KMS-11 (cell line): ENCODE measurements at regions not wholly inside any gene's neighbourhood (a gene's known extent, or its start where the extent isn't known, plus 50 kb on each side); places are given as distances from the start of the nearest gene placed in this dataset.

Source experiments
- H2AFZ ChIP-seq: fragments of 200-600 bp; sonication (generic); 2 replicates; pipeline ENCODE4 v1.6.1; 2016; ENCODE audit warnings: antibody characterized with exemption, mixed run types, low read depth
- H3K27ac ChIP-seq: fragments of 200-600 bp; sonication (generic); 2 replicates; pipeline ENCODE4 v1.6.1; 2016; ENCODE audit warnings: mild to moderate bottlenecking, mixed run types
- H3K27me3 ChIP-seq: fragments of 200-600 bp; sonication (generic); 2 replicates; pipeline ENCODE4 v1.6.1; 2017; ENCODE audit warnings: mild to moderate bottlenecking, low read depth, mixed run types, moderate library complexity; ENCODE audit not compliant: insufficient read depth
- H3K36me3 ChIP-seq: fragments of 200-600 bp; sonication (generic); 2 replicates; pipeline ENCODE4 v1.6.1; 2017; ENCODE audit warnings: mild to moderate bottlenecking, mixed run types; ENCODE audit not compliant: insufficient read depth
- H3K4me1 ChIP-seq: fragments of 200-600 bp; sonication (generic); 2 replicates; pipeline ENCODE4 v1.6.1; 2016; ENCODE audit warnings: mild to moderate bottlenecking, low read depth, mixed run types; ENCODE audit not compliant: poor library complexity, severe bottlenecking
- H3K4me2 ChIP-seq: fragments of 200-600 bp; sonication (generic); 2 replicates; pipeline ENCODE4 v1.7.0; 2016; ENCODE audit warnings: mild to moderate bottlenecking, mixed run types
- H3K4me3 ChIP-seq: fragments of 200-600 bp; sonication (generic); IDR thresholded peaks from 2 replicates; pipeline ENCODE4 v1.6.1; 2017; ENCODE audit warnings: low read depth, low read length, mixed read lengths; ENCODE audit not compliant: insufficient read depth
- H3K79me2 ChIP-seq: fragments of 200-600 bp; sonication (generic); 2 replicates; pipeline ENCODE4 v1.6.1; 2016; ENCODE audit warnings: low read depth, mixed run types; ENCODE audit not compliant: insufficient read depth
- H3K9ac ChIP-seq: fragments of 200-600 bp; sonication (generic); 2 replicates; pipeline ENCODE4 v1.6.1; 2016; ENCODE audit warnings: mild to moderate bottlenecking, mixed run types
- H4K20me1 ChIP-seq: fragments of 200-600 bp; sonication (generic); 2 replicates; pipeline ENCODE4 v1.6.1; 2016; ENCODE audit warnings: mild to moderate bottlenecking, mixed run types; ENCODE audit not compliant: insufficient read depth
- TF ChIP-seq, protein P1 (sequence below): fragments of 200-600 bp; sonication (generic); conservative IDR thresholded peaks from 2 replicates; pipeline ENCODE4 v1.6.1; 2017; ENCODE audit warnings: low read depth, mild to moderate bottlenecking, antibody characterized with exemption, low read length, moderate library complexity, mixed read lengths

DNA sequence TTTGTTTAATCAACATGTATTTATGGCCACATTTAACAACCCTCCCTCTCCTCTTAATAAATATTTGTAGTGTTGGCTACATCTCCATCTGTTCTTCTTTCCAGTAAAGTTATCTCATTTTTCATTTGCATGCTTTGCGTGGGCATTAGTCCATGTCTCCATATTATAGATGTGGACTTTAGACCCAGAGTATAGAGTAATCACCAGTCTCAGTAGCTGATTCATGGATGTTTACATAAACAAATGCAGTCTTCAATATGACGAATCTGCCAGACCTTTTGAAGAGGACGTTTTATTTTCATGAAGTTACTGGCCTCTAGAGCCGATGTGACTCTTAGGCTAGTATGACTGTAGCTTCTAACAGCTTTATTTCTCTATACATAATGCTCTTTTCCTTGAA lies 1546.2 kb downstream of the OLFM4 start:
- H3K4me1 ChIP-seq, result no peaks in the 10 kb centered on the region
- no peak overlapping the region for H2AFZ ChIP-seq
- no peak overlapping the region for H3K4me2 ChIP-seq
- H3K36me3 ChIP-seq, result no peaks in the 10 kb centered on the region
- H3K27ac ChIP-seq, result no peak overlapping the region
- TF ChIP-seq, protein P1, sequence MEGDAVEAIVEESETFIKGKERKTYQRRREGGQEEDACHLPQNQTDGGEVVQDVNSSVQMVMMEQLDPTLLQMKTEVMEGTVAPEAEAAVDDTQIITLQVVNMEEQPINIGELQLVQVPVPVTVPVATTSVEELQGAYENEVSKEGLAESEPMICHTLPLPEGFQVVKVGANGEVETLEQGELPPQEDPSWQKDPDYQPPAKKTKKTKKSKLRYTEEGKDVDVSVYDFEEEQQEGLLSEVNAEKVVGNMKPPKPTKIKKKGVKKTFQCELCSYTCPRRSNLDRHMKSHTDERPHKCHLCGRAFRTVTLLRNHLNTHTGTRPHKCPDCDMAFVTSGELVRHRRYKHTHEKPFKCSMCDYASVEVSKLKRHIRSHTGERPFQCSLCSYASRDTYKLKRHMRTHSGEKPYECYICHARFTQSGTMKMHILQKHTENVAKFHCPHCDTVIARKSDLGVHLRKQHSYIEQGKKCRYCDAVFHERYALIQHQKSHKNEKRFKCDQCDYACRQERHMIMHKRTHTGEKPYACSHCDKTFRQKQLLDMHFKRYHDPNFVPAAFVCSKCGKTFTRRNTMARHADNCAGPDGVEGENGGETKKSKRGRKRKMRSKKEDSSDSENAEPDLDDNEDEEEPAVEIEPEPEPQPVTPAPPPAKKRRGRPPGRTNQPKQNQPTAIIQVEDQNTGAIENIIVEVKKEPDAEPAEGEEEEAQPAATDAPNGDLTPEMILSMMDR, result no peak
- no peaks in the 10 kb centered on the region for H3K79me2 ChIP-seq
- H4K20me1 ChIP-seq, result no peaks in the 10 kb centered on the region
- no peak overlapping the region for H3K4me3 ChIP-seq
- H3K9ac ChIP-seq, result no peak overlapping the region
- H3K27me3 ChIP-seq, result no peaks in the 10 kb centered on the region

DNA sequence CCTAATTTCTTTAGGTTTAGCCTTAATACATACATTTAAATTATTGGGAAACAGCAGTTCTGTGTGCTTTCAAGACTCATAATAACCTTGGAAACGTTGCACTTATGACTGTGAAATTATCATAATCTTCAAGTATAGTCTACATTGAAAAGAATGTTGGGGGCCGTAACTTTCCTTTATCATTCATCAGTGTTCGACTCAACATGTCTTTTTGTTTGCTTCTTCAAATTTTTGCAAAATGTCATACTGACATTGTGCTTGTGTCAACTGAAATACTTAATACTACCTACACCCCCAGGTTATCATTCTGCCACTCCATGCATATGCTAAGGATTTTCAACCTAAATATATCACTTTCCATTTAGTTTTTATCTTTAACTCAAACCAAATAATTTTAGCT lies 1562.9 kb downstream of the OLFM4 start:
- Histone ChIP-seq H2AFZ (no peak overlapping the region), H3K79me2 (no peaks in the 10 kb centered on the region), H3K4me2 (no peak overlapping the region), H3K4me3 (no peak overlapping the region), H3K27ac (no peak overlapping the region), H3K36me3 (no peaks in the 10 kb centered on the region), H3K27me3 (no peaks in the 10 kb centered on the region), H3K4me1 (no peaks in the 10 kb centered on the region), H4K20me1 (no peaks in the 10 kb centered on the region), H3K9ac (no peak overlapping the region)
- TF ChIP-seq, protein P1, result no peak

DNA sequence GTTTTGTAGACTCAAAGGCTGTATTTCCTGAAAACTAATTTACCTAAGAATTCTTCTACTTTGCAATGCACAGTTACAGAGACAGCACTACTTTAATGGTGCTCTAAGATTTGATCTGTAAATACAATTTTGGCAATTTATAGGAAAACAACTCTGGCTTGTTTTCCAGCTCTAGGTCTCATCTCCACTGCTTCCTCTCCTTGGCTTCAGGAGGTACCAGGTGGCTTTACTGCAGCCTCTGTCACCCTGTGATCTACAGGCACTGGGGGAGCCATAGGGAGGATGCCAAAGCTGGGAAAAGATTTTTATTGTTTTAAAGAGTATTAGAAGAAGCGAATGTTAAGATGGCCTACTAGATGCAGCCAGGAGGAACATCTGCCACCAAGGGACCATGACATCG lies 1563.6 kb downstream of the OLFM4 start:
- H3K27ac ChIP-seq, result no peak overlapping the region
- H3K27me3 ChIP-seq, result no peaks in the 10 kb centered on the region
- H3K4me2 ChIP-seq, result no peak overlapping the region
- no peak overlapping the region for H2AFZ ChIP-seq
- no peak overlapping the region for H3K9ac ChIP-seq
- no peaks in the 10 kb centered on the region for H3K36me3 ChIP-seq
- no peaks in the 10 kb centered on the region for H4K20me1 ChIP-seq
- no peaks in the 10 kb centered on the region for H3K79me2 ChIP-seq
- no peaks in the 10 kb centered on the region for H3K4me1 ChIP-seq
- no peak overlapping the region for H3K4me3 ChIP-seq
- TF ChIP-seq, protein P1, result no peak

DNA sequence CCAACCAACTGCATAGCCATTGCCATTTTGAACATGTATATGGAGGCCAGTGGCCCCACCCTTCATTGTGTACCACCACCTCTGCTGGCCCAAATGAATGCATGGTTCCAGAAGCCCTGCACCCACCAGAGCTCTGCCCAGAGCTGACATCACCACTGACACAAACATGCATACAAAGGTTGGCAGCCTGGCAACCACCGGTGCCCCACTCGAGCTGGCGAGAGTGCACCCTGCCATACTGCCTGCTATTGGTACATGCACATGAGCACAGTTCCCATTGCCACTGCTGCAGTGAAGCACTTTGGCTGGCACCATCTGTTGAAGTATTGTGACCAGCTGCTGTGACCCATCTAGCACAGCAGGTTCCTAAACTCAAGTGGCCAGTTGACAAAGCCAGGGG lies 1564.9 kb downstream of the OLFM4 start:
- Histone ChIP-seq H4K20me1 (no peaks in the 10 kb centered on the region), H2AFZ (no peak overlapping the region), H3K36me3 (no peaks in the 10 kb centered on the region), H3K4me3 (no peak overlapping the region), H3K4me2 (no peak overlapping the region), H3K27me3 (no peaks in the 10 kb centered on the region), H3K9ac (no peak overlapping the region), H3K79me2 (no peaks in the 10 kb centered on the region), H3K27ac (no peak overlapping the region), H3K4me1 (no peaks in the 10 kb centered on the region)
- TF ChIP-seq, protein P1, result no peak

DNA sequence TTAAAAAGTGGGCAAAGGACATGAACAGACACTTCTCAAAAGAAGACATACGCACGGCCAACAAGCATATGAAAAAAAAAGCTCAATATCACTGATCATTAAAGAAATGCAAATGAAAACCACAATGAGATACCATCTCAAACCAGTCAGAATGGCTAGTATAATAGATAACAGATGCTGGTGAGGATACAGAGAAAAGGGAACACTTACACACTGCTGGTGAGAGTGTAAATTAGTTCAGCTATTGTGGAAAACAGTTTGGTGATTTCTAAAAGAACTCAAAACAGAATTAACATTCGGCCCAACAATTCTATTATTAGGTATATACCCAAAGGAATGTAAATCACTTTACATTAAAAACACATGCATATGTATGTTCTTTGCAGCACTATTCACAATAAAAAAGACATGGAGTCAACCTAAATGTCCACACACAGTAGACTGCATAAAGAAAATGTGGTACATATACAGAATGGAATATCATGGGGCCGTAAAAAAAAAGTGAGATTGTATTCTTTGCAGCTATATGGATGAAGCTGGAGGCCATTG lies 1569.0 kb downstream of the OLFM4 start:
- H3K27me3 ChIP-seq, result no peaks in the 10 kb centered on the region
- no peak overlapping the region for H3K9ac ChIP-seq
- H2AFZ ChIP-seq, result no peak overlapping the region
- H3K4me1 ChIP-seq, result no peaks in the 10 kb centered on the region
- TF ChIP-seq, protein P1, result no peak
- no peak overlapping the region for H3K27ac ChIP-seq
- H3K4me3 ChIP-seq, result no peak overlapping the region
- H3K36me3 ChIP-seq, result no peaks in the 10 kb centered on the region
- H3K79me2 ChIP-seq, result no peaks in the 10 kb centered on the region
- H4K20me1 ChIP-seq, result no peaks in the 10 kb centered on the region
- no peak overlapping the region for H3K4me2 ChIP-seq
